Forelimb muscle (tissue), 1 donor: ENCODE measurements at regions not wholly inside any gene's neighbourhood (a gene's known extent, or its start where the extent isn't known, plus 50 kb on each side); places are given as distances from the start of the nearest gene placed in this dataset.
"Not testable (repeated sequence)": the region's sequence is repeated elsewhere in the genome, so short reads cannot be mapped to it uniquely, and the experiment has no call there.

Source experiments
- DNase-seq: peaks from one replicate; pipeline ENCODE4 v3.0.0-alpha.2; 2013; ENCODE audit warnings: low read depth

GRCh38 chr2:173719471-173719870, 245.7 kb downstream of the SP3 start:
- no peak for DNase-seq

GRCh38 chr2:173720306-173720705, 244.9 kb downstream of the SP3 start:
- DNase-seq = no peak

- no peak for DNase-seq
These were observed 230.4 kb downstream of the SP3 start for GRCh38 chr2:173734797-173735196.

- DNase-seq = not testable (repeated sequence)
These were observed 227.1 kb downstream of the SP3 start for GRCh38 chr2:173737954-173738575.

GRCh38 chr2:173739006-173739405, 226.2 kb downstream of the SP3 start:
- no peak for DNase-seq

- no peak for DNase-seq
These were observed 224.5 kb downstream of the SP3 start for GRCh38 chr2:173740639-173741038.

GRCh38 chr2:173741759-173742158, 223.4 kb downstream of the SP3 start:
- no peak for DNase-seq

- no peak for DNase-seq
These were observed 218.1 kb downstream of the SP3 start for GRCh38 chr2:173747035-173747434.

- no peak for DNase-seq
These were observed 215.9 kb downstream of the SP3 start for GRCh38 chr2:173749315-173749714.

GRCh38 chr2:173750353-173750801, 214.8 kb downstream of the SP3 start:
- DNase-seq = no peak

GRCh38 chr2:173750831-173751230, 214.3 kb downstream of the SP3 start:
- no peak for DNase-seq

GRCh38 chr2:173751245-173751975, 213.8 kb downstream of the SP3 start:
- DNase-seq = no peak

- DNase-seq = no peak
These were observed 213.0 kb downstream of the SP3 start for GRCh38 chr2:173752152-173752551.

GRCh38 chr2:173753441-173753840, 211.7 kb downstream of the SP3 start:
- no peak for DNase-seq

GRCh38 chr2:173754165-173754564, 211.0 kb downstream of the SP3 start:
- DNase-seq = no peak

- DNase-seq = no peak
These were observed 210.3 kb downstream of the SP3 start for GRCh38 chr2:173754837-173755236.

GRCh38 chr2:173755798-173756197, 209.4 kb downstream of the SP3 start:
- no peak for DNase-seq

- DNase-seq = no peak
These were observed 205.2 kb downstream of the SP3 start for GRCh38 chr2:173759959-173760358.

- no peak for DNase-seq
These were observed 204.6 kb downstream of the SP3 start for GRCh38 chr2:173760553-173760952.

GRCh38 chr2:173761603-173762119, 203.5 kb downstream of the SP3 start:
- DNase-seq = no peak

GRCh38 chr2:173762221-173762620, 203.0 kb downstream of the SP3 start:
- DNase-seq = no peak

GRCh38 chr2:173762864-173763263, 202.3 kb downstream of the SP3 start:
- no peak for DNase-seq

GRCh38 chr2:173763641-173764040, 201.5 kb downstream of the SP3 start:
- DNase-seq = no peak
